ENCODE measurements at regions not wholly inside any gene's neighbourhood (a gene's known extent, or its start where the extent isn't known, plus 50 kb on each side); places are given as distances from the start of the nearest gene placed in this dataset.

DNA sequence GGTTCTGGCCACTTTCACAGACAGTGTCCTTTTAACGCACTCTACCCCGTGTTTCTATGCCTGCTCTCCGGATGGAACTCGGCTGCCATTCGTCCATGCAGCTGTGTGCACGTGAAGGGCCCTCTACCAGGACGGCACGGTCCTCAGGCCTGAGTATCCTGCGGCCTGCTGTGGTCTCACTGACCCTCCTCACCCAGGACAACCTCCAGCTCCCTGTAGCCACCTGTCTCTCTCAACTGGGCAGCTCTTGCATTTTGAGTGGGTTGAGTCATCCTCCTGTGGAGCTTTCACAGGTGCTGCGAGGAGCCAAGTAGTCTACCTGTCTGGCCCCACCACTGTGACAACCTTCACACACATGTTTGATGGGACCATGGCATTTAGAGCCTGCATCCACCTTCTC, 321.7 kb upstream of the TSHZ3 start:
- no peak for TF ChIP-seq EP300 (IDR thresholded peaks at IDR 0.05; ENCODE audit: borderline replicate concordance)
- TF ChIP-seq, protein P1, sequence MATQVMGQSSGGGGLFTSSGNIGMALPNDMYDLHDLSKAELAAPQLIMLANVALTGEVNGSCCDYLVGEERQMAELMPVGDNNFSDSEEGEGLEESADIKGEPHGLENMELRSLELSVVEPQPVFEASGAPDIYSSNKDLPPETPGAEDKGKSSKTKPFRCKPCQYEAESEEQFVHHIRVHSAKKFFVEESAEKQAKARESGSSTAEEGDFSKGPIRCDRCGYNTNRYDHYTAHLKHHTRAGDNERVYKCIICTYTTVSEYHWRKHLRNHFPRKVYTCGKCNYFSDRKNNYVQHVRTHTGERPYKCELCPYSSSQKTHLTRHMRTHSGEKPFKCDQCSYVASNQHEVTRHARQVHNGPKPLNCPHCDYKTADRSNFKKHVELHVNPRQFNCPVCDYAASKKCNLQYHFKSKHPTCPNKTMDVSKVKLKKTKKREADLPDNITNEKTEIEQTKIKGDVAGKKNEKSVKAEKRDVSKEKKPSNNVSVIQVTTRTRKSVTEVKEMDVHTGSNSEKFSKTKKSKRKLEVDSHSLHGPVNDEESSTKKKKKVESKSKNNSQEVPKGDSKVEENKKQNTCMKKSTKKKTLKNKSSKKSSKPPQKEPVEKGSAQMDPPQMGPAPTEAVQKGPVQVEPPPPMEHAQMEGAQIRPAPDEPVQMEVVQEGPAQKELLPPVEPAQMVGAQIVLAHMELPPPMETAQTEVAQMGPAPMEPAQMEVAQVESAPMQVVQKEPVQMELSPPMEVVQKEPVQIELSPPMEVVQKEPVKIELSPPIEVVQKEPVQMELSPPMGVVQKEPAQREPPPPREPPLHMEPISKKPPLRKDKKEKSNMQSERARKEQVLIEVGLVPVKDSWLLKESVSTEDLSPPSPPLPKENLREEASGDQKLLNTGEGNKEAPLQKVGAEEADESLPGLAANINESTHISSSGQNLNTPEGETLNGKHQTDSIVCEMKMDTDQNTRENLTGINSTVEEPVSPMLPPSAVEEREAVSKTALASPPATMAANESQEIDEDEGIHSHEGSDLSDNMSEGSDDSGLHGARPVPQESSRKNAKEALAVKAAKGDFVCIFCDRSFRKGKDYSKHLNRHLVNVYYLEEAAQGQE (IDR thresholded peaks at IDR 0.05; ENCODE audit: low read depth) = no peak
- no peak for TF ChIP-seq ZBTB7A (IDR thresholded peaks at IDR 0.05; ENCODE audit: low read depth)
- TF ChIP-seq RAD21 (IDR thresholded peaks at IDR 0.05; ENCODE audit: low read depth) = no peak
- no peak for TF ChIP-seq CEBPB (IDR thresholded peaks at IDR 0.05)
- TF ChIP-seq, protein P2, sequence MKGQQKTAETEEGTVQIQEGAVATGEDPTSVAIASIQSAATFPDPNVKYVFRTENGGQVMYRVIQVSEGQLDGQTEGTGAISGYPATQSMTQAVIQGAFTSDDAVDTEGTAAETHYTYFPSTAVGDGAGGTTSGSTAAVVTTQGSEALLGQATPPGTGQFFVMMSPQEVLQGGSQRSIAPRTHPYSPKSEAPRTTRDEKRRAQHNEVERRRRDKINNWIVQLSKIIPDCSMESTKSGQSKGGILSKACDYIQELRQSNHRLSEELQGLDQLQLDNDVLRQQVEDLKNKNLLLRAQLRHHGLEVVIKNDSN (IDR thresholded peaks at IDR 0.05) = no peak
- TF ChIP-seq TEAD4 (IDR thresholded peaks at IDR 0.05) = no peak
- no peak for TF ChIP-seq FOXM1 (IDR thresholded peaks at IDR 0.05; ENCODE audit: borderline replicate concordance, low read depth)
- TF ChIP-seq CREB1 (IDR thresholded peaks at IDR 0.05; ENCODE audit: low read depth) = no peak
- TF ChIP-seq TCF12 (IDR thresholded peaks at IDR 0.05; ENCODE audit: low read depth) = no peak

Measured in Ishikawa (cell line).